ENCODE measurements at regions not wholly inside any gene's neighbourhood (a gene's known extent, or its start where the extent isn't known, plus 50 kb on each side); places are given as distances from the start of the nearest gene placed in this dataset.
"Not testable (repeated sequence)": the region's sequence is repeated elsewhere in the genome, so short reads cannot be mapped to it uniquely, and the experiment has no call there.

- no peak overlapping the region for H3K27ac ChIP-seq
- DNase-seq (ENCODE audit: low spot score in 2 of 2) = no peak
- peaks cover 0 to 9% (median 0%) of the 10 kb centered on the region in 4 donors for H3K9me3 ChIP-seq
- no peaks in the 10 kb centered on the region for H3K36me3 ChIP-seq
- H3K27me3 ChIP-seq = no peaks in the 10 kb centered on the region
- TF ChIP-seq EP300 (IDR thresholded peaks at IDR 0.05) (no peak), POLR2A (IDR thresholded peaks at IDR 0.05) (no peak), CTCF (IDR thresholded peaks at IDR 0.05) (no peak)
- peaks cover 0 to 17% (median 0%) of the 10 kb centered on the region in 4 donors for H3K4me1 ChIP-seq
- H3K4me3 ChIP-seq = no peak overlapping the region
Observed at GRCh38 chr1:59201341-59201740, 95.6 kb upstream of the FGGY start.

GRCh38 chr1:59202455-59202854, 94.4 kb upstream of the FGGY start:
- peaks cover 0 to 9% (median 0%) of the 10 kb centered on the region in 4 donors for H3K9me3 ChIP-seq
- WGBS, 2 donors = 56 to 72% methylated on average over 1 of the region's 1 CpG
- H3K36me3 ChIP-seq = no peaks in the 10 kb centered on the region
- H3K27ac ChIP-seq = no peak overlapping the region
- TF ChIP-seq EP300 (IDR thresholded peaks at IDR 0.05) = no peak
- TF ChIP-seq POLR2A (IDR thresholded peaks at IDR 0.05) = no peak
- no peak for TF ChIP-seq CTCF (IDR thresholded peaks at IDR 0.05)
- H3K4me1 ChIP-seq = peaks cover 0 to 17% (median 0%) of the 10 kb centered on the region in 4 donors
- no peaks in the 10 kb centered on the region for H3K27me3 ChIP-seq
- no peak for DNase-seq (ENCODE audit: low spot score in 2 of 2)
- H3K4me3 ChIP-seq = no peak overlapping the region

- no peaks in the 10 kb centered on the region for H3K27me3 ChIP-seq
- TF ChIP-seq CTCF (IDR thresholded peaks at IDR 0.05) (no peak), EP300 (IDR thresholded peaks at IDR 0.05) (peak in 1 of 2 donors; percentile 60)
- WGBS, 2 donors = 41 to 55% methylated on average over 1 of the region's 1 CpG
- H3K36me3 ChIP-seq = no peaks in the 10 kb centered on the region
- peak in 1 of 2 donors; percentile 34 for DNase-seq (ENCODE audit: low spot score in 2 of 2)
- peaks cover 0 to 17% (median 0%) of the 10 kb centered on the region in 4 donors for H3K4me1 ChIP-seq
- H3K27ac ChIP-seq = no peak overlapping the region
- peaks cover 0 to 9% (median 0%) of the 10 kb centered on the region in 4 donors for H3K9me3 ChIP-seq
- no peak overlapping the region for H3K4me3 ChIP-seq
Observed at GRCh38 chr1:59204001-59204400, 92.9 kb upstream of the FGGY start.

GRCh38 chr1:59206616-59207015, 90.3 kb upstream of the FGGY start:
- H3K9me3 ChIP-seq; DNase-seq (ENCODE audit: low spot score in 2 of 2); H3K36me3 ChIP-seq; H3K27me3 ChIP-seq; H3K4me3 ChIP-seq; H3K27ac ChIP-seq: not testable (repeated sequence)
- peaks cover 0 to 17% (median 0%) of the 10 kb centered on the region in 4 donors for H3K4me1 ChIP-seq
- WGBS, 2 donors = 63 to 67% methylated on average over 3 to 4 of the region's 4 CpGs

GRCh38 chr1:59210430-59210829, 86.5 kb upstream of the FGGY start:
- H3K4me1 ChIP-seq; H3K9me3 ChIP-seq; H3K36me3 ChIP-seq; H3K27ac ChIP-seq; H3K4me3 ChIP-seq; H3K27me3 ChIP-seq; DNase-seq (ENCODE audit: low spot score in 2 of 2): not testable (repeated sequence)
- 89 to 92% methylated on average over 3 of the region's 3 CpGs for WGBS, 2 donors

GRCh38 chr1:59212706-59213105, 84.2 kb upstream of the FGGY start:
- no peaks in the 10 kb centered on the region for H3K27me3 ChIP-seq
- no peaks in the 10 kb centered on the region for H3K36me3 ChIP-seq
- no peaks in the 10 kb centered on the region for H3K9me3 ChIP-seq
- no peak overlapping the region for H3K27ac ChIP-seq
- no peaks in the 10 kb centered on the region for H3K4me1 ChIP-seq
- WGBS, 2 donors = 64 to 74% methylated on average over 3 of the region's 3 CpGs
- no peak overlapping the region for H3K4me3 ChIP-seq
- DNase-seq (ENCODE audit: low spot score in 2 of 2) = no peak
- TF ChIP-seq CTCF (IDR thresholded peaks at IDR 0.05) (no peak), EP300 (IDR thresholded peaks at IDR 0.05) (no peak), POLR2A (IDR thresholded peaks at IDR 0.05) (no peak)

Data from tibial nerve (tissue), 4 donors.